GM12878 (cell line): ENCODE measurements at regions not wholly inside any gene's neighbourhood (a gene's known extent, or its start where the extent isn't known, plus 50 kb on each side); places are given as distances from the start of the nearest gene placed in this dataset.

ENCODE experiments used
- ATAC-seq: fragments of 200-7000 bp; cut with Tn5 transposase; 3 replicates; pipeline ENCODE4 v1.9.1; 2020; ENCODE audit warnings: mild to moderate bottlenecking, moderate library complexity
- BruUV-seq: library from RNA; stranded (reverse); fragments of 400-500 nt; replicated peaks from 2 replicates; lab custom pipeline; 2021; lab: Mats Ljungman, UMichigan
- CTCF ChIA-PET: fragments of 300-600 bp; sonication (Branson Sonifier 250); formaldehyde crosslinking; extraction: SDS; loops from one replicate; lab custom pipeline; 2021; ENCODE audit warnings: inconsistent platforms; lab: Yijun Ruan, JAX
- POLR2A ChIA-PET: fragments of 350-600 bp; formaldehyde crosslinking; extraction: SDS; loops from one replicate; lab custom pipeline; 2021; ENCODE audit warnings: inconsistent platforms; lab: Charles Lee
- RAD21 ChIA-PET: fragments of 300-600 bp; sonication (Branson Sonifier 250); formaldehyde crosslinking; loops from one replicate; lab custom pipeline; 2023; ENCODE audit warnings: antibody characterized with exemption; ENCODE audit not compliant: unreplicated experiment; lab: Charles Lee
- SMC1A ChIA-PET: fragments of 300-600 bp; sonication (Branson Sonifier 250); formaldehyde crosslinking; loops from one replicate; lab custom pipeline; 2023; ENCODE audit not compliant: unreplicated experiment, uncharacterized antibody; lab: Charles Lee
- DNase-seq: peaks from one replicate; pipeline ENCODE4 v3.0.0-alpha.2; 2011; ENCODE audit warnings: low read depth, low spot score
- FAIRE-seq: peaks from 3 replicates; lab custom pipeline; 2011; peaks lifted over from hg19 to GRCh38; lab: Jason Lieb, UNC
- H2AFZ ChIP-seq: 2 replicates; pipeline ENCODE4 v1.6.0; 2011; ENCODE audit warnings: low read depth, low read length, control low read depth; ENCODE audit not compliant: control insufficient read depth
- H3K27ac ChIP-seq: 2 replicates; pipeline ENCODE4 v1.5.1; 2011; ENCODE audit warnings: control low read depth; ENCODE audit not compliant: control insufficient read depth, insufficient read depth
- H3K27me3 ChIP-seq, 2 experiments: replicated peaks in 1 of 2; 2 replicates each; pipeline versions ENCODE4 v1.6.0 to v1.6.1; 2011; ENCODE audit warnings: low read length in 1 of 2; ENCODE audit not compliant: control insufficient read depth in 2 of 2, insufficient read depth in 2 of 2
- H3K36me3 ChIP-seq, 2 experiments: 2 replicates each; pipeline ENCODE4 v1.5.1; 2011; ENCODE audit warnings: low read length in 1 of 2; ENCODE audit not compliant: control insufficient read depth in 2 of 2, insufficient read depth in 2 of 2
- H3K4me1 ChIP-seq: 2 replicates; pipeline ENCODE4 v1.6.1; 2011; ENCODE audit warnings: mild to moderate bottlenecking, low read length, moderate library complexity, mixed read lengths; ENCODE audit not compliant: control insufficient read depth, insufficient read depth
- H3K4me2 ChIP-seq: 2 replicates; pipeline ENCODE4 v1.6.0; 2011; ENCODE audit warnings: control low read depth; ENCODE audit not compliant: control insufficient read depth, insufficient read depth
- H3K4me3 ChIP-seq: fragments of 200-600 bp; sonication (generic); 2 replicates; pipeline ENCODE4 v1.5.1; 2016
- H3K79me2 ChIP-seq: 2 replicates; pipeline ENCODE4 v1.6.0; 2011; ENCODE audit warnings: low read length; ENCODE audit not compliant: control insufficient read depth, insufficient read depth
- H3K9ac ChIP-seq: 2 replicates; pipeline ENCODE4 v1.8.0; 2011; ENCODE audit warnings: low read length, control low read depth, mixed read lengths; ENCODE audit not compliant: control insufficient read depth, insufficient read depth
- H3K9me3 ChIP-seq: replicated peaks from 3 replicates; pipeline ENCODE4 v1.5.1; 2011; ENCODE audit warnings: mild to moderate bottlenecking, low read length; ENCODE audit not compliant: control insufficient read depth, insufficient read depth
- H4K20me1 ChIP-seq: 2 replicates; pipeline ENCODE4 v1.6.0; 2011; ENCODE audit not compliant: control insufficient read depth, insufficient read depth
- BACH1 ChIP-seq: fragments of 450-650 bp; IDR thresholded peaks from 2 replicates; pipeline ENCODE4 v1.6.1; 2017; ENCODE audit warnings: mild to moderate bottlenecking, borderline replicate concordance
- ESRRA ChIP-seq: IDR thresholded peaks from 2 replicates; pipeline ENCODE4 v1.6.1; 2012; ENCODE audit warnings: mild to moderate bottlenecking, low read length, improper control_type of control experiment
- RCOR1 ChIP-seq: conservative IDR thresholded peaks from 2 replicates; pipeline ENCODE4 v1.6.1; 2012; ENCODE audit warnings: low read depth, low read length, improper control_type of control experiment
- SRF ChIP-seq, 2 experiments: IDR thresholded peaks; 2 replicates each; pipeline ENCODE4 v1.6.1; 2011; ENCODE audit warnings: low read depth in 2 of 2, low read length in 2 of 2, mild to moderate bottlenecking in 1 of 2, moderate library complexity in 1 of 2
- ZNF207 ChIP-seq: fragments of 450-650 bp; IDR thresholded peaks from 2 replicates; pipeline ENCODE4 v1.6.1; 2014; ENCODE audit warnings: antibody characterized with exemption, mild to moderate bottlenecking, borderline replicate concordance
- ZNF217 ChIP-seq: fragments of 450-650 bp; IDR thresholded peaks from 2 replicates; pipeline ENCODE4 v1.6.1; 2017; ENCODE audit warnings: antibody characterized with exemption, mild to moderate bottlenecking
- WGBS: methylation state at CpG from one replicate; pipeline ENCODE4 v1.1.6; 2016; ENCODE audit warnings: low lambda C conversion rate; ENCODE audit not compliant: insufficient replicate concordance, insufficient coverage; ENCODE audit errors: missing lambda C conversion rate; 5-methylcytosine and 5-hydroxymethylcytosine counted together
- in situ Hi-C: fragments of 300-500 bp; cut with MboI; formaldehyde crosslinking; loops from 9 replicates; pipeline ENCODE4 v1.14.3; 2018; ENCODE audit warnings: mixed read lengths
- intact Hi-C: fragments of 100-400 bp; cut with micrococcal nuclease; formaldehyde crosslinking; loops from one replicate; pipeline ENCODE4 v1.14.2; 2022; ENCODE audit not compliant: unreplicated experiment
- TF ChIP-seq, protein P1 (sequence below), 3 experiments: IDR thresholded peaks in 2 of 3; conservative IDR thresholded peaks in 1 of 3; 2 replicates each; pipeline ENCODE4 v1.5.1; 2011; ENCODE audit warnings: low read depth in 3 of 3, low read length in 3 of 3, mild to moderate bottlenecking in 3 of 3, control low read depth in 2 of 3, moderate library complexity in 2 of 3, inconsistent platforms in 1 of 3, mixed read lengths in 1 of 3; ENCODE audit not compliant: control insufficient read depth in 2 of 3, insufficient read depth in 1 of 3; ENCODE audit errors: extremely low read depth in 1 of 3
- TF ChIP-seq, protein P2 (sequence below): fragments of 450-650 bp; IDR thresholded peaks from 2 replicates; pipeline ENCODE4 v1.6.1; 2016; ENCODE audit warnings: mild to moderate bottlenecking, moderate library complexity, borderline replicate concordance
- TF ChIP-seq, protein P3 (sequence below): fragments of 450-650 bp; IDR thresholded peaks from 2 replicates; pipeline ENCODE4 v1.6.1; 2018; ENCODE audit warnings: borderline replicate concordance, mild to moderate bottlenecking; ENCODE audit not compliant: partially characterized antibody

GRCh38 chr9:102855641-102856040 lies 139.5 kb upstream of the CYLC2 start:
- ChIA-PET RAD21 (no interaction called here), POLR2A (no interaction called here), CTCF (no interaction called here), SMC1A (no interaction called here)
- WGBS, result 21% methylated on average over 2 of the region's 2 CpGs
- TF ChIP-seq, protein P1, sequence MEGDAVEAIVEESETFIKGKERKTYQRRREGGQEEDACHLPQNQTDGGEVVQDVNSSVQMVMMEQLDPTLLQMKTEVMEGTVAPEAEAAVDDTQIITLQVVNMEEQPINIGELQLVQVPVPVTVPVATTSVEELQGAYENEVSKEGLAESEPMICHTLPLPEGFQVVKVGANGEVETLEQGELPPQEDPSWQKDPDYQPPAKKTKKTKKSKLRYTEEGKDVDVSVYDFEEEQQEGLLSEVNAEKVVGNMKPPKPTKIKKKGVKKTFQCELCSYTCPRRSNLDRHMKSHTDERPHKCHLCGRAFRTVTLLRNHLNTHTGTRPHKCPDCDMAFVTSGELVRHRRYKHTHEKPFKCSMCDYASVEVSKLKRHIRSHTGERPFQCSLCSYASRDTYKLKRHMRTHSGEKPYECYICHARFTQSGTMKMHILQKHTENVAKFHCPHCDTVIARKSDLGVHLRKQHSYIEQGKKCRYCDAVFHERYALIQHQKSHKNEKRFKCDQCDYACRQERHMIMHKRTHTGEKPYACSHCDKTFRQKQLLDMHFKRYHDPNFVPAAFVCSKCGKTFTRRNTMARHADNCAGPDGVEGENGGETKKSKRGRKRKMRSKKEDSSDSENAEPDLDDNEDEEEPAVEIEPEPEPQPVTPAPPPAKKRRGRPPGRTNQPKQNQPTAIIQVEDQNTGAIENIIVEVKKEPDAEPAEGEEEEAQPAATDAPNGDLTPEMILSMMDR (IDR thresholded peaks at IDR 0.05 in 2 of 3, conservative IDR thresholded peaks at IDR 0.05 in 1 of 3; ENCODE audit: control insufficient read depth in 2 of 3, extremely low read depth in 1 of 3, insufficient read depth in 1 of 3, low read depth in 3 of 3, low read length in 3 of 3), result no peak
- TF ChIP-seq ZNF207, result no peak
- no peaks in the 10 kb centered on the region for H4K20me1 ChIP-seq
- intact Hi-C loops, result no loop called here
- H3K4me3 ChIP-seq, result no peak overlapping the region
- no peaks in the 10 kb centered on the region for H3K79me2 ChIP-seq
- no peak for DNase-seq
- in situ Hi-C loops, result no loop called here
- H3K9me3 ChIP-seq, result no peaks in the 10 kb centered on the region
- H3K36me3 ChIP-seq, result no peaks in the 10 kb centered on the region
- H2AFZ ChIP-seq, result no peak overlapping the region
- H3K27ac ChIP-seq, result no peak overlapping the region
- H3K4me1 ChIP-seq, result no peaks in the 10 kb centered on the region
- no peak overlapping the region for H3K9ac ChIP-seq
- no peaks in the 10 kb centered on the region for H3K27me3 ChIP-seq
- no TSS peak for BruUV-seq
- no peak overlapping the region for H3K4me2 ChIP-seq
- FAIRE-seq, result no peak
- ATAC-seq, result no peak

- H4K20me1 ChIP-seq, result no peaks in the 10 kb centered on the region
- in situ Hi-C loops, result no loop called here
- RAD21 ChIA-PET, result no interaction called here
- 0% methylated on average over 1 of the region's 1 CpG for WGBS
- CTCF ChIA-PET, result no interaction called here
- H3K4me2 ChIP-seq, result no peak overlapping the region
- no peak for DNase-seq
- H3K27ac ChIP-seq, result no peak overlapping the region
- intact Hi-C loops, result no loop called here
- H3K4me1 ChIP-seq, result no peaks in the 10 kb centered on the region
- POLR2A ChIA-PET, result no interaction called here
- no peaks in the 10 kb centered on the region for H3K79me2 ChIP-seq
- no TSS peak for BruUV-seq
- no peak overlapping the region for H3K4me3 ChIP-seq
- no peak overlapping the region for H3K9ac ChIP-seq
- no peak overlapping the region for H2AFZ ChIP-seq
- H3K27me3 ChIP-seq, result no peaks in the 10 kb centered on the region
- no peak for FAIRE-seq
- no peak for ATAC-seq
- no peaks in the 10 kb centered on the region for H3K36me3 ChIP-seq
- SMC1A ChIA-PET, result no interaction called here
- no peaks in the 10 kb centered on the region for H3K9me3 ChIP-seq
- TF ChIP-seq RCOR1 (no peak), BACH1 (no peak), SRF (IDR thresholded peaks at IDR 0.05; ENCODE audit: low read depth in 2 of 2, low read length in 2 of 2) (no peak), ZNF217 (no peak), ESRRA (no peak)
- TF ChIP-seq, protein P2, sequence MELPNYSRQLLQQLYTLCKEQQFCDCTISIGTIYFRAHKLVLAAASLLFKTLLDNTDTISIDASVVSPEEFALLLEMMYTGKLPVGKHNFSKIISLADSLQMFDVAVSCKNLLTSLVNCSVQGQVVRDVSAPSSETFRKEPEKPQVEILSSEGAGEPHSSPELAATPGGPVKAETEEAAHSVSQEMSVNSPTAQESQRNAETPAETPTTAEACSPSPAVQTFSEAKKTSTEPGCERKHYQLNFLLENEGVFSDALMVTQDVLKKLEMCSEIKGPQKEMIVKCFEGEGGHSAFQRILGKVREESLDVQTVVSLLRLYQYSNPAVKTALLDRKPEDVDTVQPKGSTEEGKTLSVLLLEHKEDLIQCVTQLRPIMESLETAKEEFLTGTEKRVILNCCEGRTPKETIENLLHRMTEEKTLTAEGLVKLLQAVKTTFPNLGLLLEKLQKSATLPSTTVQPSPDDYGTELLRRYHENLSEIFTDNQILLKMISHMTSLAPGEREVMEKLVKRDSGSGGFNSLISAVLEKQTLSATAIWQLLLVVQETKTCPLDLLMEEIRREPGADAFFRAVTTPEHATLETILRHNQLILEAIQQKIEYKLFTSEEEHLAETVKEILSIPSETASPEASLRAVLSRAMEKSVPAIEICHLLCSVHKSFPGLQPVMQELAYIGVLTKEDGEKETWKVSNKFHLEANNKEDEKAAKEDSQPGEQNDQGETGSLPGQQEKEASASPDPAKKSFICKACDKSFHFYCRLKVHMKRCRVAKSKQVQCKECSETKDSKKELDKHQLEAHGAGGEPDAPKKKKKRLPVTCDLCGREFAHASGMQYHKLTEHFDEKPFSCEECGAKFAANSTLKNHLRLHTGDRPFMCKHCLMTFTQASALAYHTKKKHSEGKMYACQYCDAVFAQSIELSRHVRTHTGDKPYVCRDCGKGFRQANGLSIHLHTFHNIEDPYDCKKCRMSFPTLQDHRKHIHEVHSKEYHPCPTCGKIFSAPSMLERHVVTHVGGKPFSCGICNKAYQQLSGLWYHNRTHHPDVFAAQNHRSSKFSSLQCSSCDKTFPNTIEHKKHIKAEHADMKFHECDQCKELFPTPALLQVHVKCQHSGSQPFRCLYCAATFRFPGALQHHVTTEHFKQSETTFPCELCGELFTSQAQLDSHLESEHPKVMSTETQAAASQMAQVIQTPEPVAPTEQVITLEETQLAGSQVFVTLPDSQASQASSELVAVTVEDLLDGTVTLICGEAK, result no peak
- TF ChIP-seq, protein P3, sequence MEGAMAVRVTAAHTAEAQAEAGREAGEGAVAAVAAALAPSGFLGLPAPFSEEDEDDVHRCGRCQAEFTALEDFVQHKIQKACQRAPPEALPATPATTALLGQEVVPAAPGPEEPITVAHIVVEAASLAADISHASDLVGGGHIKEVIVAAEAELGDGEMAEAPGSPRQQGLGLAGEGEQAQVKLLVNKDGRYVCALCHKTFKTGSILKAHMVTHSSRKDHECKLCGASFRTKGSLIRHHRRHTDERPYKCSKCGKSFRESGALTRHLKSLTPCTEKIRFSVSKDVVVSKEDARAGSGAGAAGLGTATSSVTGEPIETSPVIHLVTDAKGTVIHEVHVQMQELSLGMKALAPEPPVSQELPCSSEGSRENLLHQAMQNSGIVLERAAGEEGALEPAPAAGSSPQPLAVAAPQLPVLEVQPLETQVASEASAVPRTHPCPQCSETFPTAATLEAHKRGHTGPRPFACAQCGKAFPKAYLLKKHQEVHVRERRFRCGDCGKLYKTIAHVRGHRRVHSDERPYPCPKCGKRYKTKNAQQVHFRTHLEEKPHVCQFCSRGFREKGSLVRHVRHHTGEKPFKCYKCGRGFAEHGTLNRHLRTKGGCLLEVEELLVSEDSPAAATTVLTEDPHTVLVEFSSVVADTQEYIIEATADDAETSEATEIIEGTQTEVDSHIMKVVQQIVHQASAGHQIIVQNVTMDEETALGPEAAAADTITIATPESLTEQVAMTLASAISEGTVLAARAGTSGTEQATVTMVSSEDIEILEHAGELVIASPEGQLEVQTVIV, result no peak
These were observed 149.2 kb upstream of the CYLC2 start for GRCh38 chr9:102845827-102846371.
